Fibroblast of lung (primary cell): ENCODE measurements at regions not wholly inside any gene's neighbourhood (a gene's known extent, or its start where the extent isn't known, plus 50 kb on each side); places are given as distances from the start of the nearest gene placed in this dataset.

ENCODE experiments used
- DNase-seq, 2 donors: peaks; one replicate each; pipeline versions ENCODE4 v3.0.0 to v3.0.0-alpha.2; 2010; ENCODE audit warnings: low read depth in 2 of 2
- H2AFZ ChIP-seq: 2 replicates; pipeline ENCODE4 v1.5.1; 2012; ENCODE audit warnings: low read length, control low read depth, inconsistent platforms
- H3K27ac ChIP-seq: 2 replicates; pipeline ENCODE4 v1.5.1; 2011; ENCODE audit warnings: low read length, control low read depth; ENCODE audit not compliant: insufficient read depth
- H3K27me3 ChIP-seq: 2 replicates; pipeline ENCODE4 v1.5.1; 2011; ENCODE audit warnings: mild to moderate bottlenecking, low read length; ENCODE audit not compliant: control insufficient read depth, insufficient read depth
- H3K36me3 ChIP-seq: 2 replicates; pipeline ENCODE4 v1.5.1; 2011; ENCODE audit warnings: low read length; ENCODE audit not compliant: control insufficient read depth, insufficient read depth
- H3K4me1 ChIP-seq: 2 replicates; pipeline ENCODE4 v1.5.1; 2011; ENCODE audit warnings: low read length; ENCODE audit not compliant: control insufficient read depth, insufficient read depth; ENCODE audit errors: extremely low read depth
- H3K4me2 ChIP-seq: 2 replicates; pipeline ENCODE4 v1.5.1; 2011; ENCODE audit warnings: low read length, control low read depth; ENCODE audit not compliant: insufficient read depth; ENCODE audit errors: extremely low read depth
- H3K4me3 ChIP-seq, 4 experiments: fragments of 200-600 bp in 1 of 4; sonication (generic) in 1 of 4; replicated peaks in 1 of 4; 2 replicates each; pipeline ENCODE4 v1.5.1; 2011 to 2016; ENCODE audit warnings: low read length in 4 of 4, low read depth in 3 of 4, mild to moderate bottlenecking in 3 of 4, control low read depth in 2 of 4, inconsistent platforms in 1 of 4, mixed read lengths in 1 of 4; ENCODE audit not compliant: insufficient read depth in 1 of 4; ENCODE audit errors: control extremely low read depth in 1 of 4
- H3K79me2 ChIP-seq: 2 replicates; pipeline ENCODE4 v1.5.1; 2012; ENCODE audit warnings: mild to moderate bottlenecking, low read length, inconsistent platforms; ENCODE audit not compliant: control insufficient read depth, insufficient read depth
- H3K9ac ChIP-seq: 2 replicates; pipeline ENCODE4 v1.5.1; 2011; ENCODE audit warnings: mild to moderate bottlenecking, low read length, control low read depth; ENCODE audit not compliant: insufficient read depth
- H3K9me3 ChIP-seq: 2 replicates; pipeline ENCODE4 v1.5.1; 2012; ENCODE audit warnings: low read depth, low read length; ENCODE audit not compliant: control insufficient read depth, insufficient read depth
- H4K20me1 ChIP-seq: 2 replicates; pipeline ENCODE4 v1.5.1; 2011; ENCODE audit warnings: low read length; ENCODE audit not compliant: control insufficient read depth, insufficient read depth; ENCODE audit errors: extremely low read depth
- CTCF ChIP-seq, 2 donors: IDR thresholded peaks in 1 of 2; conservative IDR thresholded peaks in 1 of 2; 1 replicate in 1 of 2; 2 replicates in 1 of 2; pipeline ENCODE4 v1.5.1; 2011 to 2012; ENCODE audit warnings: low read length in 2 of 2, control low read depth in 1 of 2, inconsistent platforms in 1 of 2, low read depth in 1 of 2, mild to moderate bottlenecking in 1 of 2
- EZH2 ChIP-seq: IDR thresholded peaks from 2 replicates; pipeline ENCODE4 v1.5.1; 2012; ENCODE audit warnings: low read length, control low read depth, mild to moderate bottlenecking; ENCODE audit errors: missing control alignments

DNA sequence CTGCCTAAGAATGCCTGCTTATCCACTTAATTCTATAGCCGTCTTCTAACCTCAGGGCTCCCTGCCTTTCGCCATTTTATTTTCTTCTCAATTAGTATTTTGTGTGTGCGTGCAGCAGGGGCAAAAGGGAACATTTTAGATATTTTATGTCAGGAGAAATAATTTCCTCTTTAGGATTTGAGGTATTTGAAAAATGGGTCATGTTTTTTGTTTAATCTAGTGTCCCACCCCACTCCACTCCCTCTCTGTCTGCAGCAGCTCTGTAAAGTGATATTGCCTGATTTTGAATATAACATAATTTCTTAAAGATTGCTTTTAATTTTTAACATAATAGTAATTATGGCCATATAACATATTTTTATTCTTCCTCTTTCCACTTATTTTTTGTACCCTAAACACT is 593.2 kb upstream of the DPPA4 start:
- Histone ChIP-seq H4K20me1 (no peaks in the 10 kb centered on the region), H2AFZ (no peak overlapping the region), H3K36me3 (no peaks in the 10 kb centered on the region), H3K9me3 (no peaks in the 10 kb centered on the region), H3K27me3 (no peaks in the 10 kb centered on the region), H3K4me2 (no peak overlapping the region), H3K4me1 (no peaks in the 10 kb centered on the region), H3K4me3 (no peak overlapping the region), H3K27ac (no peak overlapping the region), H3K79me2 (no peaks in the 10 kb centered on the region), H3K9ac (no peak overlapping the region)
- peak; percentile 21 to 31 for DNase-seq
- TF ChIP-seq CTCF (conservative IDR thresholded peaks at IDR 0.05 in 1 of 2, IDR thresholded peaks at IDR 0.05 in 1 of 2; ENCODE audit: low read depth in 1 of 2, low read length in 2 of 2) (no peak), EZH2 (no peak)

GRCh38 chr3:109933576-109933975 is 596.2 kb upstream of the DPPA4 start:
- no peak for DNase-seq
- Histone ChIP-seq H3K27me3 (no peaks in the 10 kb centered on the region), H3K4me3 (no peak overlapping the region), H3K9ac (no peak overlapping the region), H3K36me3 (no peaks in the 10 kb centered on the region), H2AFZ (peak overlapping the region; percentile 30), H3K4me2 (no peak overlapping the region), H3K9me3 (no peaks in the 10 kb centered on the region), H4K20me1 (no peaks in the 10 kb centered on the region), H3K4me1 (no peaks in the 10 kb centered on the region), H3K27ac (no peak overlapping the region), H3K79me2 (no peaks in the 10 kb centered on the region)
- TF ChIP-seq EZH2 (no peak), CTCF (conservative IDR thresholded peaks at IDR 0.05 in 1 of 2, IDR thresholded peaks at IDR 0.05 in 1 of 2; ENCODE audit: low read depth in 1 of 2, low read length in 2 of 2) (no peak)

DNA sequence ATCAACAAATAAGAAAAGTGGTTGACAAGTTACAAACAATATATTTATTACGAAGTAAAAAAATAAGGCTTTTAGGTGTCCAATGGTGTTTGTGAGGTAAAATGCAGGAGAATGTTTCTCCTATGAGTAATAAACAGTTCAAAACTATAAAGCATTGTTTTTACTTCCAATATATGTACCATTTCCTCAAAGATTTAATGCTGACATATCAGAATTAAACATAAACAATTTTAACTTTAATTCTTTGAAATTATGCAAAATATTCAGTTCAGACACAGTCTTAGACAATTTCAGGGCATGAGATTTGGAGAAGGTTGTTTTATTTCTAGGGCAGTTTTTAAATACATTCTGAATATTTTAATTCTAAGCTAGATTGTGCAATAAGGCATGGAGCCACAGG is 602.5 kb upstream of the DPPA4 start:
- H3K9me3 ChIP-seq = no peaks in the 10 kb centered on the region
- H2AFZ ChIP-seq = no peak overlapping the region
- H3K9ac ChIP-seq = no peak overlapping the region
- no peak overlapping the region for H3K4me3 ChIP-seq
- H3K79me2 ChIP-seq = no peaks in the 10 kb centered on the region
- no peak for DNase-seq
- no peaks in the 10 kb centered on the region for H3K27me3 ChIP-seq
- H3K4me2 ChIP-seq = no peak overlapping the region
- no peaks in the 10 kb centered on the region for H3K36me3 ChIP-seq
- H4K20me1 ChIP-seq = no peaks in the 10 kb centered on the region
- H3K4me1 ChIP-seq = no peaks in the 10 kb centered on the region
- H3K27ac ChIP-seq = no peak overlapping the region
- TF ChIP-seq EZH2 = no peak

- Histone ChIP-seq H3K27me3 (no peaks in the 10 kb centered on the region), H3K9me3 (no peaks in the 10 kb centered on the region), H3K79me2 (no peaks in the 10 kb centered on the region), H3K4me1 (no peaks in the 10 kb centered on the region), H3K4me3 (no peak overlapping the region), H3K36me3 (no peaks in the 10 kb centered on the region), H2AFZ (no peak overlapping the region), H3K4me2 (no peak overlapping the region), H3K27ac (no peak overlapping the region), H3K9ac (no peak overlapping the region), H4K20me1 (no peaks in the 10 kb centered on the region)
- peak in 1 of 2 donors; percentile 17 for DNase-seq
- TF ChIP-seq CTCF (conservative IDR thresholded peaks at IDR 0.05 in 1 of 2, IDR thresholded peaks at IDR 0.05 in 1 of 2; ENCODE audit: low read depth in 1 of 2, low read length in 2 of 2) (no peak), EZH2 (no peak)
Observed at GRCh38 chr3:109943181-109943580, 605.8 kb upstream of the DPPA4 start.
